ENCODE measurements at regions not wholly inside any gene's neighbourhood (a gene's known extent, or its start where the extent isn't known, plus 50 kb on each side); places are given as distances from the start of the nearest gene placed in this dataset.
"Not testable (repeated sequence)": the region's sequence is repeated elsewhere in the genome, so short reads cannot be mapped to it uniquely, and the experiment has no call there.

GRCh38 chr20:53833333-53834061, 236.9 kb downstream of the BCAS1 start:
- DNase-seq = no peak

GRCh38 chr20:53832499-53832898, 237.9 kb downstream of the BCAS1 start:
- no peak for DNase-seq

- DNase-seq = no peak
Measured at GRCh38 chr20:53831812-53832211, 238.2 kb upstream of the ZNF217 start.

DNA sequence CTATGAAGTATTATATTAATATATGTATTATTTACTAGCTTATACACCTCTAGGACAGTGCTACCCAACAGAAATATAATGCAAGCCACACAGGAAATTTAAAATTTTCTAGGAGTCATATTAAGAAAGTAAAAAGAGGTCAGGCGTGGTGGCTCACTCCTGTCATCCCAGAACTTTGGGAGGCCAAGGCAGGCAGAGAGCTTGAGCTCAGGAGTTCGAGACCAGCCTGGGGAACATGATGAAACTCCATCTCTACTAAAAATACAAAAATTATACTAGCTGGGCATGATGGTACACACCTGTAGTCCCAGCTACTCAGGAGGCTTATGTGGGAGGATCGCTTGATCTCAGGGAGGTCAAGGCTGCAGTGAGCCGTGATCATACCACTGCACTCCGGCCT, 237.6 kb upstream of the ZNF217 start:
- DNase-seq = no peak

- DNase-seq = no peak
Measured at GRCh38 chr20:53829724-53830521, 236.3 kb upstream of the ZNF217 start.

- DNase-seq = no peak
Measured at GRCh38 chr20:53829255-53829723, 235.7 kb upstream of the ZNF217 start.

DNA sequence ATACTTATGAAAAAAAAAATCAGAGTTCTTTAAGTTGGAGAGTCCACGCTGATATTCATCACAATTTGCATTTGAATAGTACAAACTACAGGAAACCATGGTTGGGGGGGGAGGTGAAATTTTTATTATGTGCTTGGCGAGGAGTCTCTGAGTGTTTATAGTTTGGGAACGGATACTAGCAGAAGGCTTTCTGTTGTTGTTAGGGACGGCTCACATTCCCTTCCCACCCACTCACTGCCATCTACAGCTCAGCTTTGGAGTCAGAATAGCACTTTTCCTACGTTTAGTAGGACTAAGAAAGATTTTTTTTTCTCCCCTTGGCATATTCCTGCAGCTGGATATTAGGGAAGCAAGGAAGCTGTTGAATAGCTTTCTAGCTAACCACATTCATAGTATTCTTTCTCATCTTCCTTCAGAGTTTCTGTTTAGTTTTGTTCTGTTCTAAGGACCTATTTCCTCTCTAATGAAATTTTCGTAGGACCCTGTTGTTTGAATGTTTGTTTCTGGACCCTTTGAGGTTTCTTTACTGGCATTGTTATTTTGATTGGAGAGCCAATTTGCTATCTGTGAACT, 235.1 kb upstream of the ZNF217 start:
- DNase-seq = no peak

- DNase-seq = no peak
Measured at GRCh38 chr20:53828088-53828681, 234.5 kb upstream of the ZNF217 start.

DNA sequence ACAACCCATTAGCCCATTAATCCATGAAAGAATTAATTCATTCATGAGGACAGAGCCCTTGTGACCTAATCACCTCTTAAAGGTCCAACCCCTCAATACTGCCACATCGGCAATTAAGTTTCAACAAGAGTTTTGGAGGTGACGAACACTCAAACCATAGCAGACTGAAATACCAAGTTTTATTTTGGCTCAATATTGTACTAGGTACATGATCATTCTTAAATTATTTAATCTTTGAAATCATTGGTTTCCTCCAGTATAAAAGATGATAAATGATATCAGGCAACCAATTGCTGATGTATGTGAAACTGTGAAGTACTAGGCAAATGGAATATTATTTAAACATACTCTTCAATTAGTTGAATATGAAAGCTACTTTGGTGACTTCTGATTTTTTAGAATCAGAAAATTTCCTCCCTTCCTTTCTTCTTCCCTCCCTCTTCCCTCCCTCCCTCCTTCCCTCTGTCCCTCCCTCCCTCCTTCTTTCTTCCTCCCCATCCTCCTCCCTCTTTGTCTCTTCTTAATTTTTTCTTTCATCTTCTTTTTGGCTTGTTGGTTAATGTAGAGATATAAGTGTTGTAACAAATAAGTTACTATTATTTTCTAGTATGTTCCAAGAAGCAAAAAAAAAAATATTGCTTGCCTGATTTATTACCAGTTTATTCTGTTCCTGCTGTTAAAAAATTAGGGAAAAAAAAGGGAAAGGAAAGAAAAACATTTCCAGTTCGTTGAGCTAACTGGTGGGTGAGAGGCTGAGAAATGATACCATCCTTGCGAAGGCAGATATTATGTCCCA, 233.9 kb upstream of the ZNF217 start:
- no peak for DNase-seq

GRCh38 chr20:53826597-53827291, 233.1 kb upstream of the ZNF217 start:
- no peak for DNase-seq

DNA sequence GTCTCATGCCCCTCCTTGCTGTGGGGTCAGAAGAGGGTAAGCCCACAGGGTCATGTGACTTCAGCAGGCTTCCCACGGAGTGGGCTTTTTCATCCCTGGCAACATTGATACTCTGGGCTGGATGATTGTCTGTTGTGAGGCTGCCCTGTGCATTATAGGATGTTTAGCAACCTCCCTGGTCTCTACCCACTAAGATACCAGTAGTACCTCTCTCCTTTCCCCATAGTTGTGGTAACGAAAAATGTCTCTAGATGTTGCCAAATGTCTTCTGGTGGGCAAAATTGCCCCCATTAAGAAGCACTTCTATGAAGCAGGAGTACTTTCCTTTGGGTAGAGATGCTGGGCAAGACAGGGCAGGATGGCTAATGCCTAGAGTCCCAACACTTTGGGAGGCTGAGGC, 232.5 kb upstream of the ZNF217 start:
- no peak for DNase-seq

DNA sequence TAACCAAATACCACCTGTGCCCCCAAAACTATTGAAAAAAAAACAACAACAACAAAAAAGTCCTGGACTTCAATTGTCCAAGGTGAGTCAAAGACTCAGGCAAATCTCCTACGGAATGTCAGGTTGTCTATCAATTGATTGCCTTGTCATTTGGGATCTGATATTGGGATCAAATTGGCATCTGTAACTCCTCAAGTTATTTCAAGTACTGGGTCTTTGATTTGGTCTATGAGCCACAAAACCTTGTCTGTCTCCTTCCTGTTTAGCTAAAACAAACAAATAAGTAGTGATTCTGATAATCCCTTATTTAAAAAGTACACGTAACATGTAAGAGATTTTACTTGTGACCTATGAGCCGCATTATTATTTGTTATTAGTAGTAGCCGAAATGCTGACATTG, 231.6 kb upstream of the ZNF217 start:
- no peak for DNase-seq

DNA sequence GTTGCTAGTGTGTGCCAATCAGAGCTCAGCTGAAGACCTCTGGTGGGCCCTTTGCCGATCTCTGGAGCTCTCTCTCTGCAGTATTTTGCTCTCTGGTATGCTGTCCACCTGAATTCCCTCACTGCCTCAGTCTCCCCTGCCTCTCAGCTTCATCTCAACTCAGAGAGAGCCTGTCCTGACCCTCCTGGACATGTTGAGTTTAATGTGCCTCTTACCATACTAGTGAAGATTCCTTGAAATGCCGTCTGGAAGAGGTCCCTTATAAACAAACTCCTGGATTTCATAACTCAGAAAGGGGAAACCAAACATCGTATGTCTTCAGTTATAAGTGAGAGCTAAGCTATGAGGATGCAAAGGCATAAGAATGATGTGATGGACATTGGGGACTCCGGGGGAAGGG, 231.1 kb upstream of the ZNF217 start:
- DNase-seq = no peak

DNA sequence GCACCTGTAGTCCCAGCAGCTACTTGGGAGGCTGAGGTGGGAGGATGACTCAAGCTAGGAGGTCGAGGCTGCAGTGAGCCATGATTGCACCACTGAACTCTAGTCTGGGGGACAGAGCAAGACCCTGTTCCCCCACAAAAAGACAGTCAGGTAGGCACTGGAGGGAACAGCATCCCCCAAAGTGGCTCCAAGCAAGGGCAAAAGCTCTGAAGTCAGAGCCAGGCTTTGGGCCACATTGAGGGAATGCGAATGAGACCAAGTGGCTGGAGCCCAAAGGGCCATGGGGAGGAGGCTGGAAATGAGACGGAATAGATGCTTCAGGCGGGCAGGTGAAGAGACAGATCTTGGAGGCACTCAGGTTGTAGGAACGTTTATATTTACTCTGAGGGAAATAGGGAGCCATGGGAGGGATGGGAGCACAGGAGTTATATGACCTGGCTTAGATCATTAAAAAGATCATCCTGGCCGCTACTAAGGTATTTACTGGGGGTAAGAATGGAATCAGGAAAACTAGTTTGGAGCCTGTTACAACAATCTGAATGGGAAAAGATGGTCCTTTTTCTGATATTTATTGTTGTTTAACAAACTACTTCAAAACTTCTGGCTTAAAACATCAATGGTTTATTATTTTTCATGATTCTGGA, 229.6 kb upstream of the ZNF217 start:
- DNase-seq = no peak

GRCh38 chr20:53822534-53822933, 228.9 kb upstream of the ZNF217 start:
- DNase-seq = no peak

GRCh38 chr20:53819973-53820451, 226.4 kb upstream of the ZNF217 start:
- no peak for DNase-seq

DNA sequence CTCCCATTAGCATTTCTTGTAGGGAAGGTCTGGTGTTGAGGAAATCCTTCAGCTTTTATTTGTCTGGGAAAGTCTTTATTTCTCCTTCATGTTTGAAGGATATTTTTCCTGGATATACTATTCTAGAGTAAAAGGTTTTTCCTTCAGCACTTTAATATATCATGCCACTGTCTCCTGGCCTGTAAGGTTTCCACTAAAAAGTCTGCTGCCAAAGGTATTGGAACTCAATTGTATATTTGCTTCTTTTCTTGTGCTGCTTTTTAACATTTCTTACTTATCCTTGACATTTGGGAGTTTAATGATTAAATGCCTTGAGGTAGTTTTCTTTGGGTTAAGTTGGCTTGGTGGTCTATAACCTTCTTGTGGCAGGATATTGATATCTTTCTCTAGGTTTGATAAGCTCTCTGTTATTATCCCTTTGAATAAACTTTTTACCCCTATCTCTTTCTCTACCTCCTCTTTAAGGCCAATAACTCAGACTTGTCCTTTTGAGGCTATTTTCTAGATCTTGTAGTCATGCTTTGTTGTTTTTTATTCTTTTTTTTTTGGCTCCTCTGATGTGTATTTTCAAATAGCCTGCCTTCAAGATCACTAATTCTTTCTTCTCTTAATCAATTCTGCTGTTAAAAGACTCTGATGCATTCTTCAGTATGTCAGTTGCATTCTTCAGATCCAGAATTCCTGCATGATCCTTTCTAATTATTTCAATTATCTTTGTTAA, 225.0 kb upstream of the ZNF217 start:
- DNase-seq = no peak

DNA sequence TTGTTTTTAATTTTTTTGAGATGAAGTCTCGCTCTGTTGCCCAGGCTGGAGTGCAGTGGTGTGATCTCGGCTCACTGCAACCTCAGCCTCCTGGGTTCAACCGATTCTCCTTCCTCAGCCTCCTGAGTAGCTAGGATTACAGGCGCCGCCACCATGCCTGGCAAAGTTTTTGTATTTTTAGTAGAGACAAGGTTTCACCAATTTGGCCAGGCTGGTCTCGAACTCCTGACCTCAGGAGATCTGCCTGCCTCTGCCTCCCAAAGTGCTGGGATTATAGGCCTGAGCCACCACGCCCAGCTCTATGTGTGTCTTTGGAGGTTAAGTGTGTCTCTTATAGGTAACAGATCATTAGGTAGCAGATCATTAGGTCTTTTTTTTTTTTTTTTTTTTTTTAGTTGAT, 223.9 kb upstream of the ZNF217 start:
- not testable (repeated sequence) for DNase-seq

DNA sequence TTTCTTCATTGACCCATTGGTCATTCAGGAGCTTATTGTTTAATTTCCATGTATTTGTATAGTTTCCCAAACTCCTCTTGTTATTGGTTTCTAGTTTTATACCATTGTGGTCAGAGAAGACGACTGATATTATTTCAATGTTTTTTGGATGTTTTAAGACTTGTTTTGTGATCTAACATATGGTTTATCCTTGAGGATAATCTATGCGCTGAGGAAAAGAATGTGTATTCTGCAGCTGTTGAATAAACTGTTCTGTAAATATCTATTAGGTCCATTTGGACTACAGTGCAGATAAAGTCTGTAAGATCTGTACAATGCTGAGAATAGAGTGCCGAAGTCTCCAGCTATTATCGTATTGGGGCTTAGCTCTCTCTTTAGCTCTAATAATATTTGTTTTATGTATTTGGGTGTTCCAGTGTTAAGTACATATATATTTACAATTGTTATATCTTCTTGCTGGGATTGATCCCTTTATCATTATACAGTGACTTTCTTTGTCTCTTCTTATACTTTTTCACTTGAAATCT, 223.3 kb upstream of the ZNF217 start:
- DNase-seq = no peak

- no peak for DNase-seq
Measured at GRCh38 chr20:53815509-53815908, 221.9 kb upstream of the ZNF217 start.
